WTC11 (cell line): ENCODE measurements at regions not wholly inside any gene's neighbourhood (a gene's known extent, or its start where the extent isn't known, plus 50 kb on each side); places are given as distances from the start of the nearest gene placed in this dataset.

Experiments
- ATAC-seq: fragments of 200-7000 bp; cut with Tn5 transposase; 2 replicates; pipeline ENCODE4 v1.10.0; 2021; ENCODE audit warnings: mild to moderate bottlenecking, moderate library complexity
- CTCF ChIA-PET: fragments of 300-600 bp; sonication (Branson Sonifier 250); formaldehyde crosslinking; loops from one replicate; lab custom pipeline; 2021; ENCODE audit warnings: antibody characterized with exemption; lab: Charles Lee
- POLR2A ChIA-PET: fragments of 350-600 bp; sonication (Branson Sonifier 250); formaldehyde crosslinking; loops from one replicate; lab custom pipeline; 2021; ENCODE audit warnings: antibody characterized with exemption; lab: Charles Lee
- DNase-seq: peaks from one replicate; pipeline ENCODE4 v3.0.0; 2021; ENCODE audit warnings: low spot score
- H3K27ac Mint-ChIP-seq: 2 replicates; pipeline ENCODE4 v1.8.0; 2021; ENCODE audit warnings: mixed read lengths
- H3K27me3 Mint-ChIP-seq: 2 replicates; pipeline ENCODE4 v1.8.0; 2021; ENCODE audit warnings: low read depth, mild to moderate bottlenecking, moderate library complexity, mixed read lengths
- H3K36me3 Mint-ChIP-seq: 2 replicates; pipeline ENCODE4 v1.8.0; 2021; ENCODE audit warnings: mixed read lengths
- H3K4me1 Mint-ChIP-seq: 2 replicates; pipeline ENCODE4 v1.8.0; 2022; ENCODE audit warnings: mixed read lengths
- H3K4me3 Mint-ChIP-seq: 2 replicates; pipeline ENCODE4 v1.8.0; 2021; ENCODE audit warnings: mild to moderate bottlenecking, moderate library complexity, mixed read lengths
- H3K9me3 Mint-ChIP-seq: 2 replicates; pipeline ENCODE4 v1.8.0; 2021; ENCODE audit warnings: mixed read lengths
- ATF1 ChIP-seq: sonication (generic); formaldehyde crosslinking; IDR thresholded peaks from 2 replicates; pipeline ENCODE4 v1.8.1; 2023; ENCODE audit warnings: mild to moderate bottlenecking, moderate library complexity, missing genetic modification reagents
- E2F5 ChIP-seq: sonication (generic); formaldehyde crosslinking; IDR thresholded peaks from 2 replicates; pipeline ENCODE4 v1.8.1; 2022; ENCODE audit warnings: mild to moderate bottlenecking, moderate library complexity, missing genetic modification reagents
- EMX1 ChIP-seq: fragments of 250-450 bp; sonication (Bioruptor Pico); IDR thresholded peaks from 2 replicates; pipeline ENCODE4 v1.8.0; 2021; ENCODE audit warnings: mild to moderate bottlenecking
- ERG ChIP-seq: fragments of 250-450 bp; sonication (Bioruptor Pico); IDR thresholded peaks from 2 replicates; pipeline ENCODE4 v1.8.0; 2021; ENCODE audit warnings: mild to moderate bottlenecking
- NR2C2 ChIP-seq: sonication (generic); formaldehyde crosslinking; IDR thresholded peaks from 2 replicates; pipeline ENCODE4 v1.8.0; 2022; ENCODE audit warnings: mild to moderate bottlenecking, missing genetic modification reagents
- OVOL2 ChIP-seq: fragments of 250-450 bp; sonication (Bioruptor Pico); IDR thresholded peaks from 2 replicates; pipeline ENCODE4 v1.9.0; 2021; ENCODE audit warnings: mild to moderate bottlenecking, borderline replicate concordance
- PRDM15 ChIP-seq: sonication (generic); formaldehyde crosslinking; IDR thresholded peaks from 2 replicates; pipeline ENCODE4 v1.8.0; 2022; ENCODE audit warnings: missing genetic modification reagents
- SMAD4 ChIP-seq: sonication (generic); formaldehyde crosslinking; IDR thresholded peaks from 2 replicates; pipeline ENCODE4 v1.8.0; 2022; ENCODE audit warnings: mild to moderate bottlenecking, missing genetic modification reagents
- TCF7 ChIP-seq: sonication (generic); formaldehyde crosslinking; IDR thresholded peaks from 2 replicates; pipeline ENCODE4 v1.8.0; 2022; ENCODE audit warnings: mild to moderate bottlenecking, low read depth, missing genetic modification reagents, moderate library complexity
- USF1 ChIP-seq: sonication (generic); formaldehyde crosslinking; IDR thresholded peaks from 2 replicates; pipeline ENCODE4 v1.8.0; 2022; ENCODE audit warnings: mild to moderate bottlenecking, missing genetic modification reagents
- ZNF396 ChIP-seq: fragments of 250-450 bp; sonication (Bioruptor Pico); IDR thresholded peaks from 2 replicates; pipeline ENCODE4 v1.8.0; 2021; ENCODE audit warnings: mild to moderate bottlenecking, moderate library complexity, borderline replicate concordance
- ZNF423 ChIP-seq: fragments of 250-450 bp; sonication (Bioruptor Pico); IDR thresholded peaks from 2 replicates; pipeline ENCODE4 v2.1.2; 2022; ENCODE audit warnings: mild to moderate bottlenecking, moderate library complexity
- ZNF425 ChIP-seq: fragments of 250-450 bp; sonication (Bioruptor Pico); conservative IDR thresholded peaks from 2 replicates; pipeline ENCODE4 v1.9.0; 2021; ENCODE audit warnings: mild to moderate bottlenecking
- TF ChIP-seq, protein P1 (sequence below): sonication (generic); formaldehyde crosslinking; IDR thresholded peaks from 2 replicates; pipeline ENCODE4 v1.8.1; 2023; ENCODE audit warnings: mild to moderate bottlenecking, missing genetic modification reagents
- TF ChIP-seq, protein P2 (sequence below): sonication (generic); formaldehyde crosslinking; IDR thresholded peaks from 2 replicates; pipeline ENCODE4 v1.8.0; 2022; ENCODE audit warnings: mild to moderate bottlenecking, missing genetic modification reagents

DNA sequence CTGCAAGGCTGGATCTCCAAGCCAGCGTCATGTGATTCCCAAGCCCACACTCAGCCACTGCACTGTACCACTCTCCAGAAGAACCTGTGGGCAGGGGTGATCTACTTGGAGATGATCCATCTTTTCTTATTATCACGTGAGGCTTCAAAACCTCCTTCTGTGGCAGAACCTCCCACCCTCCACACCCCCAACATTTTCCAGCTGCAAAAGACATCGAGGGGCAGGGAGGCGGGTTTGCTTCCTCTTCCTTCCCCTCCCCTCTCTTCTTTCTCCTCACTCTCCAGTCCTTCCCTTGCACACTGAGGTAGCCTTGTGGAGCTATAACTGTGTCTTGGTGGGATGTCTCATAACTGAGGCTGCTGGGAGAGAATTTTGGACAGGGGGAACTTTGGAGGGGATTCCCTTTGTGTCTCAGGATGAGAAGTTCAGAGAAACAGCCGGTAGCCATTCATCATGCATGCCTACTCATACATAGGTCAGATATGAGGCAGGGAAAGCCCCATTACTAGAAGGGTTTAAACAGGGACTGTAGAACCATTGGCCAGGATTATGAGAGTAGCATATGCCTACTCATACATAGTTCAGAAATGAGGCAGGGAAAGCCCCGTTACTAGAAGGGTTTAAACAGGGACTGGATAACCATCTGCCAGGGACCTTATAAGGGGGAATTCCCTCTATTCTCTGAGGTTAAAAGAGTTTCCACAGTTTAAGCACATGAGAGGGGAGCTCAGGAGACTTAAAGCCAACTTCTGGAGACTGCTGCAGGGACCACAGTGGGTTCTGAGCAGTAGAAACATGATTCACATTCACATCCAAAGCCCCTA, 420.7 kb upstream of the CADM1 start:
- Mint-ChIP-seq H3K27me3 (peaks cover 7% of the 10 kb centered on the region), H3K9me3 (0 out of 2 replicates have a peak, but pooled peaks cover 3% of the 10 kb centered on the region), H3K4me3 (no peak overlapping the region), H3K27ac (no peak overlapping the region), H3K36me3 (no peaks in the 10 kb centered on the region), H3K4me1 (peaks cover 9% of the 10 kb centered on the region)
- ChIA-PET CTCF (interaction anchor here (1.6 kb wide), 1 partner anchor 292 kb away, joined by 4 read pairs; no protein-coding TSS in a partner anchor), POLR2A (no interaction called here)
- TF ChIP-seq OVOL2 (CRISPR knock-in tag) (no peak), ERG (CRISPR knock-in tag) (no peak), ZNF425 (no peak), ATF1 (CRISPR knock-in tag) (no peak), PRDM15 (no peak), E2F5 (no peak), NR2C2 (CRISPR knock-in tag) (no peak), EMX1 (no peak), ZNF423 (no peak), TCF7 (no peak), ZNF396 (CRISPR knock-in tag) (no peak), SMAD4 (CRISPR knock-in tag) (no peak), USF1 (no peak)
- TF ChIP-seq, protein P1, sequence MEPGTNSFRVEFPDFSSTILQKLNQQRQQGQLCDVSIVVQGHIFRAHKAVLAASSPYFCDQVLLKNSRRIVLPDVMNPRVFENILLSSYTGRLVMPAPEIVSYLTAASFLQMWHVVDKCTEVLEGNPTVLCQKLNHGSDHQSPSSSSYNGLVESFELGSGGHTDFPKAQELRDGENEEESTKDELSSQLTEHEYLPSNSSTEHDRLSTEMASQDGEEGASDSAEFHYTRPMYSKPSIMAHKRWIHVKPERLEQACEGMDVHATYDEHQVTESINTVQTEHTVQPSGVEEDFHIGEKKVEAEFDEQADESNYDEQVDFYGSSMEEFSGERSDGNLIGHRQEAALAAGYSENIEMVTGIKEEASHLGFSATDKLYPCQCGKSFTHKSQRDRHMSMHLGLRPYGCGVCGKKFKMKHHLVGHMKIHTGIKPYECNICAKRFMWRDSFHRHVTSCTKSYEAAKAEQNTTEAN (CRISPR knock-in tag) = no peak
- TF ChIP-seq, protein P2, sequence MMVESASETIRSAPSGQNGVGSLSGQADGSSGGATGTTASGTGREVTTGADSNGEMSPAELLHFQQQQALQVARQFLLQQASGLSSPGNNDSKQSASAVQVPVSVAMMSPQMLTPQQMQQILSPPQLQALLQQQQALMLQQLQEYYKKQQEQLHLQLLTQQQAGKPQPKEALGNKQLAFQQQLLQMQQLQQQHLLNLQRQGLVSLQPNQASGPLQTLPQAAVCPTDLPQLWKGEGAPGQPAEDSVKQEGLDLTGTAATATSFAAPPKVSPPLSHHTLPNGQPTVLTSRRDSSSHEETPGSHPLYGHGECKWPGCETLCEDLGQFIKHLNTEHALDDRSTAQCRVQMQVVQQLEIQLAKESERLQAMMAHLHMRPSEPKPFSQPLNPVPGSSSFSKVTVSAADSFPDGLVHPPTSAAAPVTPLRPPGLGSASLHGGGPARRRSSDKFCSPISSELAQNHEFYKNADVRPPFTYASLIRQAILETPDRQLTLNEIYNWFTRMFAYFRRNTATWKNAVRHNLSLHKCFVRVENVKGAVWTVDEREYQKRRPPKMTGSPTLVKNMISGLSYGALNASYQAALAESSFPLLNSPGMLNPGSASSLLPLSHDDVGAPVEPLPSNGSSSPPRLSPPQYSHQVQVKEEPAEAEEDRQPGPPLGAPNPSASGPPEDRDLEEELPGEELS = no peak
- ATAC-seq (no peak), DNase-seq (no peak)
